HFFc6 (cell line): ENCODE measurements at regions not wholly inside any gene's neighbourhood (a gene's known extent, or its start where the extent isn't known, plus 50 kb on each side); places are given as distances from the start of the nearest gene placed in this dataset.

ENCODE experiments used
- DNase-seq: peaks from one replicate; pipeline ENCODE4 v3.0.0-alpha.2; 2018
- H3K27ac Mint-ChIP-seq: 2 replicates; pipeline ENCODE4 v1.8.0; 2020; ENCODE audit warnings: mild to moderate bottlenecking, mixed read lengths
- H3K27me3 Mint-ChIP-seq: 2 replicates; pipeline ENCODE4 v1.8.0; 2021; ENCODE audit warnings: mild to moderate bottlenecking, moderate library complexity, mixed read lengths; ENCODE audit not compliant: insufficient read depth
- H3K36me3 Mint-ChIP-seq: 2 replicates; pipeline ENCODE4 v1.8.0; 2021; ENCODE audit warnings: low read depth, mixed read lengths
- H3K4me1 Mint-ChIP-seq: 2 replicates; pipeline ENCODE4 v1.8.0; 2020; ENCODE audit warnings: low read depth, mixed read lengths
- H3K4me3 Mint-ChIP-seq: 2 replicates; pipeline ENCODE4 v1.8.0; 2020; ENCODE audit warnings: mild to moderate bottlenecking, moderate library complexity, mixed read lengths
- H3K9me3 Mint-ChIP-seq: 2 replicates; pipeline ENCODE4 v1.8.0; 2020; ENCODE audit warnings: mild to moderate bottlenecking, mixed read lengths
- CTCF ChIP-seq: fragments of 200-600 bp; sonication (generic); IDR thresholded peaks from 2 replicates; pipeline ENCODE4 v1.5.0; 2021; ENCODE audit warnings: antibody characterized with exemption, mild to moderate bottlenecking

- TF ChIP-seq CTCF: no peak
- no peak for DNase-seq
- Mint-ChIP-seq H3K4me3 (no peak overlapping the region), H3K4me1 (no peaks in the 10 kb centered on the region), H3K36me3 (no peaks in the 10 kb centered on the region), H3K9me3 (peaks cover 53% of the 10 kb centered on the region), H3K27ac (no peak overlapping the region), H3K27me3 (no peaks in the 10 kb centered on the region)
These were observed 855.1 kb upstream of the ACVR2A start for GRCh38 chr2:146989741-146990140.

- Mint-ChIP-seq H3K36me3 (no peaks in the 10 kb centered on the region), H3K4me1 (no peaks in the 10 kb centered on the region), H3K4me3 (no peak overlapping the region), H3K27me3 (no peaks in the 10 kb centered on the region), H3K9me3 (peaks cover 58% of the 10 kb centered on the region), H3K27ac (no peak overlapping the region)
- TF ChIP-seq CTCF: no peak
- DNase-seq: no peak
These were observed 856.8 kb upstream of the ACVR2A start for GRCh38 chr2:146987996-146988395.

- Mint-ChIP-seq H3K27ac (no peak overlapping the region), H3K4me1 (no peaks in the 10 kb centered on the region), H3K36me3 (no peaks in the 10 kb centered on the region), H3K9me3 (peaks cover 45% of the 10 kb centered on the region), H3K27me3 (no peaks in the 10 kb centered on the region), H3K4me3 (no peak overlapping the region)
- no peak for DNase-seq
- no peak for TF ChIP-seq CTCF
These were observed 858.7 kb upstream of the ACVR2A start for GRCh38 chr2:146986161-146986560.

- Mint-ChIP-seq H3K27me3 (no peaks in the 10 kb centered on the region), H3K4me1 (no peaks in the 10 kb centered on the region), H3K36me3 (no peaks in the 10 kb centered on the region), H3K4me3 (no peak overlapping the region), H3K9me3 (peaks cover 49% of the 10 kb centered on the region), H3K27ac (no peak overlapping the region)
- no peak for DNase-seq
- no peak for TF ChIP-seq CTCF
These were observed 859.1 kb upstream of the ACVR2A start for GRCh38 chr2:146985753-146986152.

- no peaks in the 10 kb centered on the region for H3K27me3 Mint-ChIP-seq
- no peak for DNase-seq
- H3K27ac Mint-ChIP-seq: no peak overlapping the region
- H3K4me1 Mint-ChIP-seq: no peaks in the 10 kb centered on the region
- H3K9me3 Mint-ChIP-seq: peaks cover 41% of the 10 kb centered on the region
- H3K4me3 Mint-ChIP-seq: no peak overlapping the region
- no peaks in the 10 kb centered on the region for H3K36me3 Mint-ChIP-seq
- TF ChIP-seq CTCF: no peak
These were observed 860.8 kb upstream of the ACVR2A start for GRCh38 chr2:146984014-146984413.

- Mint-ChIP-seq H3K4me3 (no peak overlapping the region), H3K4me1 (no peaks in the 10 kb centered on the region), H3K36me3 (no peaks in the 10 kb centered on the region), H3K27me3 (no peaks in the 10 kb centered on the region), H3K27ac (no peak overlapping the region), H3K9me3 (peaks cover 34% of the 10 kb centered on the region)
- no peak for DNase-seq
- TF ChIP-seq CTCF: no peak
These were observed 862.4 kb upstream of the ACVR2A start for GRCh38 chr2:146982393-146982846.
